H1 (cell line): ENCODE measurements at regions not wholly inside any gene's neighbourhood (a gene's known extent, or its start where the extent isn't known, plus 50 kb on each side); places are given as distances from the start of the nearest gene placed in this dataset.

ENCODE experiments used
- CTCF ChIA-PET: fragments of 300-600 bp; sonication (Branson Sonifier 250); formaldehyde crosslinking; loops from one replicate; lab custom pipeline; 2021; ENCODE audit not compliant: partially characterized antibody; lab: Charles Lee
- POLR2A ChIA-PET: fragments of 300-600 bp; sonication (Branson Sonifier 250); formaldehyde crosslinking; loops from one replicate; lab custom pipeline; 2021; ENCODE audit warnings: inconsistent platforms; ENCODE audit not compliant: partially characterized antibody; lab: Charles Lee
- DNase-seq, 2 experiments: peaks; one replicate each; pipeline versions ENCODE4 v3.0.0 to v3.0.0-alpha.2; 2010 to 2022; ENCODE audit warnings: low spot score in 2 of 2, low read depth in 1 of 2, mixed read lengths in 1 of 2
- FAIRE-seq: peaks from 2 replicates; lab custom pipeline; 2011; peaks lifted over from hg19 to GRCh38; lab: Jason Lieb, UNC
- H2AFZ ChIP-seq: 2 replicates; pipeline ENCODE4 v1.8.1; 2012; ENCODE audit warnings: low read length, inconsistent platforms
- H2AK5ac ChIP-seq: 2 replicates; pipeline ENCODE4 v1.6.1; 2013; ENCODE audit warnings: low read depth, low read length
- H2BK120ac ChIP-seq: replicated peaks from 2 replicates; pipeline ENCODE3; 2013; ENCODE audit warnings: low read depth, low read length, inconsistent platforms
- H2BK12ac ChIP-seq: 2 replicates; pipeline ENCODE4 v1.6.1; 2013; ENCODE audit warnings: low read depth, low read length
- H2BK15ac ChIP-seq: 2 replicates; pipeline ENCODE4 v1.6.1; 2013; ENCODE audit warnings: low read length
- H2BK20ac ChIP-seq: 2 replicates; pipeline ENCODE4 v1.6.1; 2013; ENCODE audit warnings: low read length
- H2BK5ac ChIP-seq: 2 replicates; pipeline ENCODE4 v1.6.1; 2013; ENCODE audit warnings: low read depth, low read length
- H3K14ac ChIP-seq: 2 replicates; pipeline ENCODE4 v1.6.1; 2013; ENCODE audit warnings: inconsistent platforms; ENCODE audit not compliant: insufficient read length
- H3K18ac ChIP-seq: 2 replicates; pipeline ENCODE4 v1.6.1; 2013; ENCODE audit warnings: low read length; ENCODE audit errors: extremely low read depth
- H3K23ac ChIP-seq: 2 replicates; pipeline ENCODE4 v1.6.1; 2013; ENCODE audit warnings: inconsistent platforms; ENCODE audit not compliant: insufficient read length
- H3K23me2 ChIP-seq: 2 replicates; pipeline ENCODE4 v1.6.1; 2013; ENCODE audit warnings: low read depth, low read length
- H3K27ac ChIP-seq: 2 replicates; pipeline ENCODE4 v1.6.1; 2011; ENCODE audit warnings: low read depth, low read length, inconsistent platforms
- H3K27me3 ChIP-seq, 4 experiments: replicated peaks in 1 of 4; 1 replicate in 1 of 4; 2 replicates in 3 of 4; pipeline versions ENCODE4 v1.6.1 to v1.8.1; 2011 to 2013; ENCODE audit warnings: low read length in 3 of 4, mild to moderate bottlenecking in 3 of 4, inconsistent platforms in 2 of 4, mixed read lengths in 2 of 4, moderate library complexity in 1 of 4; ENCODE audit not compliant: control insufficient read depth in 3 of 4, insufficient read depth in 3 of 4; ENCODE audit errors: extremely low read depth in 1 of 4
- H3K36me3 ChIP-seq, 4 experiments: 2 replicates each; pipeline versions ENCODE4 v1.6.1 to v1.8.1; 2011 to 2013; ENCODE audit warnings: mild to moderate bottlenecking in 4 of 4, low read length in 3 of 4, moderate library complexity in 2 of 4, control low read depth in 1 of 4, inconsistent platforms in 1 of 4; ENCODE audit not compliant: insufficient read depth in 4 of 4, control insufficient read depth in 2 of 4
- H3K4ac ChIP-seq: replicated peaks from 2 replicates; pipeline ENCODE3; 2013; ENCODE audit warnings: low read length, low read depth, mixed read lengths, inconsistent platforms; ENCODE audit not compliant: insufficient read length
- H3K4me1 ChIP-seq, 4 experiments: replicated peaks in 1 of 4; 1 replicate in 1 of 4; 2 replicates in 3 of 4; pipeline versions ENCODE4 v1.6.1 to v1.8.1; 2011 to 2013; ENCODE audit warnings: low read length in 3 of 4, inconsistent platforms in 2 of 4, mixed read lengths in 1 of 4; ENCODE audit not compliant: insufficient read depth in 4 of 4, control insufficient read depth in 3 of 4
- H3K4me2 ChIP-seq, 2 experiments: 2 replicates each; pipeline versions ENCODE4 v1.6.1 to v1.8.1; 2011 to 2013; ENCODE audit warnings: low read depth in 2 of 2, low read length in 2 of 2, control low read depth in 1 of 2, inconsistent platforms in 1 of 2, mild to moderate bottlenecking in 1 of 2; ENCODE audit not compliant: insufficient read depth in 1 of 2
- H3K4me3 ChIP-seq, 4 experiments: fragments of 200-600, 300-600 bp in 1 of 4; sonication (generic), shearing (Covaris generic), sonication (Bioruptor Twin) in 1 of 4; 2 replicates each; pipeline versions ENCODE4 v1.5.1 to v1.8.1; 2011 to 2016; ENCODE audit warnings: low read length in 4 of 4, low read depth in 3 of 4, control low read depth in 2 of 4, inconsistent platforms in 2 of 4, mild to moderate bottlenecking in 2 of 4, mixed read lengths in 1 of 4, moderate library complexity in 1 of 4; ENCODE audit not compliant: insufficient read depth in 2 of 4; ENCODE audit errors: extremely low read depth in 1 of 4
- H3K56ac ChIP-seq: replicated peaks from 2 replicates; pipeline ENCODE3; 2013; ENCODE audit warnings: low read depth, mild to moderate bottlenecking, mixed read lengths, low read length, inconsistent platforms; ENCODE audit not compliant: insufficient read length
- H3K79me1 ChIP-seq: 2 replicates; pipeline ENCODE4 v1.6.1; 2013; ENCODE audit warnings: low read depth, low read length, control low read depth
- H3K79me2 ChIP-seq, 2 experiments: 2 replicates each; pipeline versions ENCODE4 v1.6.1 to v1.8.1; 2012 to 2013; ENCODE audit warnings: low read length in 2 of 2, mild to moderate bottlenecking in 2 of 2, inconsistent platforms in 1 of 2; ENCODE audit not compliant: insufficient read depth in 2 of 2, control insufficient read depth in 1 of 2
- H3K9ac ChIP-seq, 4 experiments: replicated peaks in 1 of 4; 1 replicate in 1 of 4; 2 replicates in 3 of 4; pipeline versions ENCODE4 v1.6.1 to v1.8.1; 2011 to 2013; ENCODE audit warnings: low read depth in 3 of 4, low read length in 3 of 4, control low read depth in 2 of 4, mild to moderate bottlenecking in 2 of 4, moderate library complexity in 2 of 4, inconsistent platforms in 1 of 4; ENCODE audit errors: extremely low read depth in 1 of 4
- H3K9me3 ChIP-seq, 2 experiments: 2 replicates each; pipeline versions ENCODE4 v1.6.1 to v1.8.1; 2012 to 2013; ENCODE audit warnings: mild to moderate bottlenecking in 2 of 2, moderate library complexity in 2 of 2, control low read depth in 1 of 2, inconsistent platforms in 1 of 2, low read depth in 1 of 2, low read length in 1 of 2, mixed read lengths in 1 of 2; ENCODE audit not compliant: insufficient read depth in 2 of 2
- H4K20me1 ChIP-seq, 2 experiments: replicated peaks in 1 of 2; 2 replicates each; pipeline versions ENCODE3 to v1.8.1; 2011 to 2013; ENCODE audit warnings: inconsistent platforms in 2 of 2, low read length in 2 of 2, mild to moderate bottlenecking in 1 of 2; ENCODE audit not compliant: insufficient read depth in 2 of 2, control insufficient read depth in 1 of 2
- H4K5ac ChIP-seq: 2 replicates; pipeline ENCODE4 v1.6.1; 2013; ENCODE audit warnings: low read length, low read depth, mixed read lengths, inconsistent platforms; ENCODE audit not compliant: insufficient read length
- H4K8ac ChIP-seq: 2 replicates; pipeline ENCODE4 v1.8.0; 2013; ENCODE audit warnings: mild to moderate bottlenecking, moderate library complexity, low read length, inconsistent platforms; ENCODE audit not compliant: insufficient read depth; ENCODE audit errors: extremely low read depth
- H4K91ac ChIP-seq: replicated peaks from 2 replicates; pipeline ENCODE3; 2013; ENCODE audit warnings: low read length, mixed read lengths, inconsistent platforms; ENCODE audit not compliant: insufficient read length
- CTCF ChIP-seq, 3 experiments: IDR thresholded peaks; 1 replicate in 2 of 3; 2 replicates in 1 of 3; pipeline versions ENCODE4 v1.5.1 to v1.6.1; 2011; ENCODE audit warnings: low read length in 3 of 3, mild to moderate bottlenecking in 3 of 3, inconsistent platforms in 2 of 3, low read depth in 1 of 3, moderate library complexity in 1 of 3; ENCODE audit not compliant: insufficient read depth in 1 of 3; ENCODE audit errors: control extremely low read depth in 1 of 3
- NRF1 ChIP-seq: IDR thresholded peaks from 2 replicates; pipeline ENCODE4 v1.6.1; 2011; ENCODE audit warnings: mild to moderate bottlenecking, low read depth, low read length, improper control_type of control experiment
- RAD21 ChIP-seq, 2 experiments: IDR thresholded peaks in 1 of 2; conservative IDR thresholded peaks in 1 of 2; 2 replicates each; pipeline ENCODE4 v1.6.1; 2011; ENCODE audit warnings: low read depth in 2 of 2, low read length in 2 of 2, improper control_type of control experiment in 1 of 2, inconsistent platforms in 1 of 2, mild to moderate bottlenecking in 1 of 2, moderate library complexity in 1 of 2
- WGBS, 2 experiments: shearing (Covaris generic) in 1 of 2; methylation state at CpG; one replicate each; pipeline versions ENCODE4 v1.1.6 to v1.1.7; 2013 to 2015; ENCODE audit warnings: low lambda C conversion rate in 2 of 2, mixed read lengths in 2 of 2, inconsistent platforms in 1 of 2, low coverage in 1 of 2, missing lambda C conversion rate in 1 of 2; ENCODE audit not compliant: insufficient replicate concordance in 2 of 2, insufficient coverage in 1 of 2, insufficient read length in 1 of 2; ENCODE audit errors: extremely low coverage in 1 of 2, missing lambda C conversion rate in 1 of 2; 5-methylcytosine and 5-hydroxymethylcytosine counted together

GRCh38 chr16:86064431-86065250 lies 165.7 kb downstream of the IRF8 start:
- H3K4me2 ChIP-seq = no peak overlapping the region
- peak in 1 of 3 experiments; percentile 6; a peak in 1 of 4 replicates for TF ChIP-seq CTCF (IDR thresholded peaks at IDR 0.05; ENCODE audit: control extremely low read depth in 1 of 3, insufficient read depth in 1 of 3, low read depth in 1 of 3, low read length in 3 of 3)
- peak in 1 of 2 experiments; percentile 29; a peak in 2 of 4 replicates for TF ChIP-seq RAD21 (IDR thresholded peaks at IDR 0.05 in 1 of 2, conservative IDR thresholded peaks at IDR 0.05 in 1 of 2; ENCODE audit: low read depth in 2 of 2, low read length in 2 of 2)
- TF ChIP-seq NRF1 = no peak
- H3K79me2 ChIP-seq = no peaks in the 10 kb centered on the region
- DNase-seq (no peak), FAIRE-seq (no peak)
- H4K20me1 ChIP-seq = peaks cover 0 to 1% of the 10 kb centered on the region in 2 experiments
- H2BK120ac ChIP-seq = no peak overlapping the region
- H3K14ac ChIP-seq = no peak overlapping the region
- peak overlapping the region; percentile 27 for H4K91ac ChIP-seq
- no peak overlapping the region for H2BK15ac ChIP-seq
- no peak overlapping the region for H3K4ac ChIP-seq
- H3K79me1 ChIP-seq = no peaks in the 10 kb centered on the region
- no peak overlapping the region for H2AK5ac ChIP-seq
- no peak overlapping the region for H4K5ac ChIP-seq
- no peak overlapping the region for H3K4me3 ChIP-seq
- H2BK12ac ChIP-seq = peak overlapping the region; percentile 27; the same call in 1 of the 2 replicates
- H3K27ac ChIP-seq = no peak overlapping the region
- no peak overlapping the region for H2BK20ac ChIP-seq
- H3K36me3 ChIP-seq = no peaks in the 10 kb centered on the region
- H3K27me3 ChIP-seq = peaks cover 0 to 3% (median 0%) of the 10 kb centered on the region in 4 experiments; a peak in 1 of 7 replicates
- H2AFZ ChIP-seq = no peak overlapping the region
- no peaks in the 10 kb centered on the region for H3K23me2 ChIP-seq
- no peak overlapping the region for H3K56ac ChIP-seq
- CTCF ChIA-PET = interaction anchor here (0.6 to 1.6 kb wide), 11 partner anchors 8 to 453 kb away, joined by 3 to 6 read pairs (median 4); no protein-coding TSS in a partner anchor
- H4K8ac ChIP-seq = no peak overlapping the region; the same call in 1 of the 2 replicates
- WGBS, 2 experiments = 90% methylated on average over 11 of the region's 11 CpGs; no CpG with 5 or more reads in 1 of the 2 experiments
- no peak overlapping the region for H2BK5ac ChIP-seq
- H3K9me3 ChIP-seq = no peaks in the 10 kb centered on the region
- no peaks in the 10 kb centered on the region for H3K4me1 ChIP-seq
- no peak overlapping the region for H3K18ac ChIP-seq
- H3K23ac ChIP-seq = no peak overlapping the region
- POLR2A ChIA-PET = interaction anchor here (0.6 to 0.9 kb wide), 3 partner anchors 15 to 650 kb away, joined by 3 to 4 read pairs (median 3); no protein-coding TSS in a partner anchor
- H3K9ac ChIP-seq = no peak overlapping the region
